Stomach (tissue), 4 donors: ENCODE measurements at regions not wholly inside any gene's neighbourhood (a gene's known extent, or its start where the extent isn't known, plus 50 kb on each side); places are given as distances from the start of the nearest gene placed in this dataset.
"Not testable (repeated sequence)": the region's sequence is repeated elsewhere in the genome, so short reads cannot be mapped to it uniquely, and the experiment has no call there.

Experiments used
- EP300 ChIP-seq: sonication (generic); formaldehyde crosslinking; IDR thresholded peaks from one replicate; pipeline ENCODE4 v1.6.1; 2017; ENCODE audit warnings: antibody characterized with exemption
- POLR2AphosphoS5 ChIP-seq, 3 donors: sonication (generic); formaldehyde crosslinking; IDR thresholded peaks; one replicate each; pipeline ENCODE4 v1.6.1; 2016; ENCODE audit warnings: antibody characterized with exemption in 3 of 3

DNA sequence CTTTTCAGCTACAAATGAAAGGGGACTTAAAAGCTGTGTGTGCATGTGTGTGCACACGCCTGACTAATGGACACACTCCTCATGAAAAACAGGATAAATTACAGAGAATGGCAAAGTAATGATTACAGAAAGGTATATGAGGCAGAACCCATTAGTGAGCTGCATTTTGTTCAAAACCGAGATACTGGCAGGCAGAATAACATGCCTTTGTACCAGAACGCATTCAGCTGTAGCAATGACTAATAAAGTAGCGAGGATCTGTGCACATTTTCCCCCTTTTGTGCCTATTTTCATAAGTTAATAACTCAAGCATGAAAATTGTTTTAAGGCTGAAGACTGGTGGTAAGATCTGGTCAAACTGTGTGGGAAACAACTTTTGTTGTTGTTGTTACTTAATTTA is 165.7 kb upstream of the PLGLB2 start:
- not testable (repeated sequence) for TF ChIP-seq EP300; POLR2AphosphoS5 (IDR thresholded peaks at IDR 0.05)
